ENCODE measurements at regions not wholly inside any gene's neighbourhood (a gene's known extent, or its start where the extent isn't known, plus 50 kb on each side); places are given as distances from the start of the nearest gene placed in this dataset.
A peak's percentile ranks its signal among the peaks of the same experiment; 100 is the strongest.

- TF ChIP-seq SIN3A (IDR thresholded peaks at IDR 0.05; ENCODE audit: borderline replicate concordance, insufficient read depth, low read length) (no peak), FOXP2 (optimal IDR thresholded peaks at IDR 0.05; ENCODE audit: borderline replicate concordance, extremely low read depth, extremely low read length, insufficient read depth) (no peak), TAF1 (IDR thresholded peaks at IDR 0.05; ENCODE audit: borderline replicate concordance, insufficient read depth, low read length) (0 out of 2 replicates have a peak, but pooled peaks have one; percentile 26)
- TF ChIP-seq, protein P1, sequence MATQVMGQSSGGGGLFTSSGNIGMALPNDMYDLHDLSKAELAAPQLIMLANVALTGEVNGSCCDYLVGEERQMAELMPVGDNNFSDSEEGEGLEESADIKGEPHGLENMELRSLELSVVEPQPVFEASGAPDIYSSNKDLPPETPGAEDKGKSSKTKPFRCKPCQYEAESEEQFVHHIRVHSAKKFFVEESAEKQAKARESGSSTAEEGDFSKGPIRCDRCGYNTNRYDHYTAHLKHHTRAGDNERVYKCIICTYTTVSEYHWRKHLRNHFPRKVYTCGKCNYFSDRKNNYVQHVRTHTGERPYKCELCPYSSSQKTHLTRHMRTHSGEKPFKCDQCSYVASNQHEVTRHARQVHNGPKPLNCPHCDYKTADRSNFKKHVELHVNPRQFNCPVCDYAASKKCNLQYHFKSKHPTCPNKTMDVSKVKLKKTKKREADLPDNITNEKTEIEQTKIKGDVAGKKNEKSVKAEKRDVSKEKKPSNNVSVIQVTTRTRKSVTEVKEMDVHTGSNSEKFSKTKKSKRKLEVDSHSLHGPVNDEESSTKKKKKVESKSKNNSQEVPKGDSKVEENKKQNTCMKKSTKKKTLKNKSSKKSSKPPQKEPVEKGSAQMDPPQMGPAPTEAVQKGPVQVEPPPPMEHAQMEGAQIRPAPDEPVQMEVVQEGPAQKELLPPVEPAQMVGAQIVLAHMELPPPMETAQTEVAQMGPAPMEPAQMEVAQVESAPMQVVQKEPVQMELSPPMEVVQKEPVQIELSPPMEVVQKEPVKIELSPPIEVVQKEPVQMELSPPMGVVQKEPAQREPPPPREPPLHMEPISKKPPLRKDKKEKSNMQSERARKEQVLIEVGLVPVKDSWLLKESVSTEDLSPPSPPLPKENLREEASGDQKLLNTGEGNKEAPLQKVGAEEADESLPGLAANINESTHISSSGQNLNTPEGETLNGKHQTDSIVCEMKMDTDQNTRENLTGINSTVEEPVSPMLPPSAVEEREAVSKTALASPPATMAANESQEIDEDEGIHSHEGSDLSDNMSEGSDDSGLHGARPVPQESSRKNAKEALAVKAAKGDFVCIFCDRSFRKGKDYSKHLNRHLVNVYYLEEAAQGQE (IDR thresholded peaks at IDR 0.05; ENCODE audit: insufficient read depth in 1 of 2, low read depth in 2 of 2, low read length in 2 of 2), result no peak
Measured at GRCh38 chr11:21965221-21965620, 227.7 kb upstream of the ANO5 start.

GRCh38 chr11:21968702-21969101 lies 224.2 kb upstream of the ANO5 start:
- TF ChIP-seq POLR2AphosphoS5 (IDR thresholded peaks at IDR 0.05; ENCODE audit: low read depth, low read length) (no peak), TAF1 (IDR thresholded peaks at IDR 0.05; ENCODE audit: borderline replicate concordance, insufficient read depth, low read length) (no peak), SIN3A (IDR thresholded peaks at IDR 0.05; ENCODE audit: borderline replicate concordance, insufficient read depth, low read length) (no peak), FOXP2 (optimal IDR thresholded peaks at IDR 0.05; ENCODE audit: borderline replicate concordance, extremely low read depth, extremely low read length, insufficient read depth) (no peak)
- TF ChIP-seq, protein P1 (IDR thresholded peaks at IDR 0.05; ENCODE audit: insufficient read depth in 1 of 2, low read depth in 2 of 2, low read length in 2 of 2), result no peak

DNA sequence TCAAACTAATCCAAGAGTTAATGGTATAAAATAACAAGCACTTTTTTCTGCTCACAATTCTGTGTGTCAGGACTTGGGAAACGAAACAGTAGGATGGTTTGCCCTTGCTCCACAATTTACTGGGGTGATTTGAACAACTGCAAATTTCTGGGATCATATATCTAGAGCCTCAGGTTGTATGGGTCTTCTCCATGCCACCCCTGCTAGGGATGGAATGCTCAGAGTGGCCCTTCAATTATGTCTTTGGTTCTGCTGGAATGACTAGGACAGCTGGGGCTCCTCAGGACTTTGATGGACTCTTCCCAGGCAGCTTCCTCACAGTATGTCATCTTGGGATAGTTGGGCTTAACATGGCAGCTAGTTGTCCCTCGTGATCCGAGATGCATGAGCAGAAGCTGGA lies 223.0 kb upstream of the ANO5 start:
- TF ChIP-seq, protein P1 (IDR thresholded peaks at IDR 0.05; ENCODE audit: insufficient read depth in 1 of 2, low read depth in 2 of 2, low read length in 2 of 2), result no peak
- no peak for TF ChIP-seq TAF1 (IDR thresholded peaks at IDR 0.05; ENCODE audit: borderline replicate concordance, insufficient read depth, low read length)
- no peak for TF ChIP-seq POLR2AphosphoS5 (IDR thresholded peaks at IDR 0.05; ENCODE audit: low read depth, low read length)
- no peak for TF ChIP-seq FOXP2 (optimal IDR thresholded peaks at IDR 0.05; ENCODE audit: borderline replicate concordance, extremely low read depth, extremely low read length, insufficient read depth)

DNA sequence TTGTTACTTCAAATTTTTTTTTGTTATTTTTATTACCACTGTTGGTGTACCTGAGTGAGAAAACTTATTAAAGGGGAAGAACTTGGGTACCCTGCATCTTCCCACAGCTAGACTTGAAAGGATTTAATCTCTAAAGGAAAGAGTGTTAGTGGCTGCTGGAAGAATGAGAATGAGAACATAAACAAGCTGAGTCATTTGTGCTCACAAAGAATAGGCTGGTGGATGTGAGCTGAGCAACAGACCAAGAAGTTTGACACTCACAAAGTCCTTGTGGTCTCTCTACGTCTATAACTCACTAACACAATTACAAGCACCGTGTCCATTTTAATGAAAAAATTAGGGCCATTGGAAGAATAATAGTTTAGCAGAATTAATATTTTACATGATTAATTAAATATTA lies 217.6 kb upstream of the ANO5 start:
- TF ChIP-seq TAF1 (IDR thresholded peaks at IDR 0.05; ENCODE audit: borderline replicate concordance, insufficient read depth, low read length) (no peak), POLR2AphosphoS5 (IDR thresholded peaks at IDR 0.05; ENCODE audit: low read depth, low read length) (no peak), SIN3A (IDR thresholded peaks at IDR 0.05; ENCODE audit: borderline replicate concordance, insufficient read depth, low read length) (no peak), FOXP2 (optimal IDR thresholded peaks at IDR 0.05; ENCODE audit: borderline replicate concordance, extremely low read depth, extremely low read length, insufficient read depth) (no peak)
- TF ChIP-seq, protein P1 (IDR thresholded peaks at IDR 0.05; ENCODE audit: insufficient read depth in 1 of 2, low read depth in 2 of 2, low read length in 2 of 2), result no peak

GRCh38 chr11:21976210-21976609 lies 216.7 kb upstream of the ANO5 start:
- no peak for TF ChIP-seq POLR2AphosphoS5 (IDR thresholded peaks at IDR 0.05; ENCODE audit: low read depth, low read length)
